AG09319 (cell line): ENCODE measurements at regions not wholly inside any gene's neighbourhood (a gene's known extent, or its start where the extent isn't known, plus 50 kb on each side); places are given as distances from the start of the nearest gene placed in this dataset.

Experiments
- DNase-seq: peaks from one replicate; pipeline ENCODE4 v3.0.0-alpha.2; 2010; ENCODE audit warnings: low read depth; ENCODE audit errors: extremely low read depth
- TF ChIP-seq, protein P1 (sequence below): IDR thresholded peaks from 2 replicates; pipeline ENCODE4 v1.5.1; 2011; ENCODE audit warnings: low read depth, mild to moderate bottlenecking, inconsistent platforms, low read length, moderate library complexity

DNA sequence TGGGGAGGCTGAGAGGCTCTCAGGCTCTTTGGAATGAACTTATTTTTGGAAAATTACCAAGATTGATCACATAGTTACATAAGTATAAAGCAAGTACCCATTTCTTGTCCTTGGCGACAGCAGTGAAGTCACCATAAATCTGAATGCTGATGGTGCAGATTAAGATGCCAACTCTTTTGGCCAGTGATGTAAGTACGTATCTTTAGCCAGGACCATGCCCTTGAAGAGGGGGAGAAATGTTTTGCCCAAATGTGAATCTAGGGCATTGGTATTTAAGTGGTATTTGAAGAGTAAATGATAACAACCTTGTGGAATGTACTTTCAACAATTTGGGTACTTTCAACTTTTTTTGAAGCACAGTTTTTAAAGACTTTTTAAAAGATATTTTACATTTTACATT is 68.2 kb upstream of the RAD23B start:
- TF ChIP-seq, protein P1, sequence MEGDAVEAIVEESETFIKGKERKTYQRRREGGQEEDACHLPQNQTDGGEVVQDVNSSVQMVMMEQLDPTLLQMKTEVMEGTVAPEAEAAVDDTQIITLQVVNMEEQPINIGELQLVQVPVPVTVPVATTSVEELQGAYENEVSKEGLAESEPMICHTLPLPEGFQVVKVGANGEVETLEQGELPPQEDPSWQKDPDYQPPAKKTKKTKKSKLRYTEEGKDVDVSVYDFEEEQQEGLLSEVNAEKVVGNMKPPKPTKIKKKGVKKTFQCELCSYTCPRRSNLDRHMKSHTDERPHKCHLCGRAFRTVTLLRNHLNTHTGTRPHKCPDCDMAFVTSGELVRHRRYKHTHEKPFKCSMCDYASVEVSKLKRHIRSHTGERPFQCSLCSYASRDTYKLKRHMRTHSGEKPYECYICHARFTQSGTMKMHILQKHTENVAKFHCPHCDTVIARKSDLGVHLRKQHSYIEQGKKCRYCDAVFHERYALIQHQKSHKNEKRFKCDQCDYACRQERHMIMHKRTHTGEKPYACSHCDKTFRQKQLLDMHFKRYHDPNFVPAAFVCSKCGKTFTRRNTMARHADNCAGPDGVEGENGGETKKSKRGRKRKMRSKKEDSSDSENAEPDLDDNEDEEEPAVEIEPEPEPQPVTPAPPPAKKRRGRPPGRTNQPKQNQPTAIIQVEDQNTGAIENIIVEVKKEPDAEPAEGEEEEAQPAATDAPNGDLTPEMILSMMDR: no peak
- DNase-seq: no peak

DNA sequence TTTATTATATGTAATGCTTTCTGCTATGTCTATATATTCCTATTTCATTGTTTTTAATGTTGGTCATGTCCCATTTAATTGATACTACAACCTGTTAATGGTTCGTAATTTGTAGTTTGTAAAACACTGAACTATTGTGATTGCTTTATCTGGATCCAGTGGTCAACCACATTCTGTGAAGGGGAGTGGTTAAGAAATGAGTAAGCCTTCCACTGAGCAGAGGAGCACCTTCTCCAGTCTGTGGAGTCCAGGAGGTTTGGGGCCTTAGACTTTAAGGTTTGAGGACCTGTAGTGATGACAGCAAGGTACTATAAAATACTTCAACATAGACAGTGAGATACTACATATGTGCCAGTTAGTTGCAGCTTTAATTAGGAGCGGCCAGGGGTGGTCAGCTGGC is 67.7 kb upstream of the RAD23B start:
- TF ChIP-seq, protein P1: no peak
- DNase-seq: no peak

DNA sequence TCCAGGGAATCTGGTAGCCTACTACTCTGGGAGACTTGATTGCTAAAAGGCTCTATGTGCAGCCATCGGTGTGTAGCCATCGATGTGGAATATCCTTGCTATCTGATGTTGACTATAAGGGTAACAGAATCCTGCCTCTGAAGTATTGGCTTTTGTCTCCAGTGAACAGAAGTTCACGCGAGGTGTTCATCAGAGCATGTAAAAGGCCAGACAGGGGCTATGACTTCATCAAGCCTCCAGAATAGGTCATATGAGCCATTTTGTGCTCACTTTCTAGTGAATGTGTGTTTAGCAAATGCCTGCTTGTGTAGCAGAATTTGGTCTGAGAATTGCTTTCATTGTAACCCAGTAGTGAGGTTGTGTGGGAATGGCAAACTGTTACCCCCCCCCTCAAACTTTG is 66.8 kb upstream of the RAD23B start:
- DNase-seq: no peak
- TF ChIP-seq, protein P1: no peak

DNA sequence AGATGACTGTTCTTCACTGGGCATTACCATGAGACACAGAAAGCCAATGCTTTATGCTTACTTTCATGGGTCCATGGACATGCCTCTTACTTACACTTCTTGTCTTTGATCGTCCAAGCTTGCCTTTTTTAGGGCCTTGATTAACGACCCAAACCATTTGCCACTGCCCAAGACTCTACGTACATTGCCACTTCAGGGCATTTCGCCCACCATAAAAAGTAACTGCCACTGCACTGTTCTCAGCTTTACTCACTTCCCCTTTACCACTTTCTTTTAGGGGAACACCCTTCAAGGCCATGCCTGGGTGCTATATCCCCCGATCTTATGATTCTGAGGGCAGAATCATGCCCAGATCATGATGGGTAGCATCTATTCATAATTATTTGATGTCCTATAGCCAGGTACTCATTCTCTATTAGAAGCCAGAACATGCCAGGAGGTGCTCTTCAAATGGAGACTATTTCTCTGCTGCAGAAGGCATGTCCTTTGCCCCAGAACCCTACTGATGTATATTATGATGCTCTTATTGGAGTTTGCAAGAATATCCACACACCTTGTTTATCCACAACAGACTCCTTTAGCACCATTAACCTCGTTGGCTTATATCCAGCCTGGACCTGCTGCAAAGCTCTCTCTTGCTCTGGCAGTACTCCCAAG is 64.1 kb upstream of the RAD23B start:
- TF ChIP-seq, protein P1: no peak
- no peak for DNase-seq

DNA sequence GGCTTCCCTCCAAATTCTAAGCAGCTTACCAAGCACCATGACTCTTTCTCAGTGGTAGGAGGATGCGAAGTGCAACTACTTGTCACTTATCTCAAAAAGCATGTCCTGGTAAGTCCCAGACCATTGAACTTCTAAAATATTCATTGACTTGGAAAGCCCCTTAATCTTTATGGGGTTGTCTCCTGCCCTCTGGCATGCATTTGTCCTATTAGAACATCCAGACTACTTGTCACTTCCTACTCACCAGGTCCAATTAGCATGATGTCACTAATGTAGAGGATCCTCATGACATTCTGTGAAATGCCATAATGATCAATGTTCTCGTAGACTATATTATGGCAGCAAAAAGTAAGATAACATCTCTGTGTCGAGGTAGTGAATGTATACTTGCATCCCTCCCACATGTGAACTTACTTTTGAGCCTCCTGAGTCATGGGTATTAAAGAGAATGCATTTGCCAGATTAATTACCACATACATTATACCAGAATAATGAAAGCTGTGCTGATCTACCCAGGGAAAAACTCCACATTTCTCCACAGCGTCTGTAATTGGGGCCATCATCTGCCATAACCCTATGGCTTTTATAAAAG is 63.5 kb upstream of the RAD23B start:
- TF ChIP-seq, protein P1: no peak
- no peak for DNase-seq

DNA sequence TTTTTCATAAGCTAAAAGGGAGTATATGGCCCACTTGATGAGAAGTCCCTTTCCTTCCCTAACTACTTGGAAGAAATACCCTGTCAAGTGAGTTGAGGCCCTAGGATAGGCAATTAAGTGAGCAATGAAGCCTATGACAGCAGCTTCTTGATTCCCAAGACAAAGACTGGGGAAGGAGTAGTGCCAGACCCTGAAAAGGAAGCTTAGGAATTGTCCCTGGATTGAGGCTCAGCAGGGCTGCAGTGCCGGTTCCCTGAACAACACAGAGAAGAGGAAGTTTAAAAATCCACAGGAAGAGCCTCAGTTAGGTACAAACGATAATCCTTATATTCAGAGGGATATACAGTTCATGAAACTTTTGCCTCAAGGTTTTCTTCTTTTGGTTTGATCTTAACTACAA is 61.8 kb upstream of the RAD23B start:
- TF ChIP-seq, protein P1: no peak
- no peak for DNase-seq

DNA sequence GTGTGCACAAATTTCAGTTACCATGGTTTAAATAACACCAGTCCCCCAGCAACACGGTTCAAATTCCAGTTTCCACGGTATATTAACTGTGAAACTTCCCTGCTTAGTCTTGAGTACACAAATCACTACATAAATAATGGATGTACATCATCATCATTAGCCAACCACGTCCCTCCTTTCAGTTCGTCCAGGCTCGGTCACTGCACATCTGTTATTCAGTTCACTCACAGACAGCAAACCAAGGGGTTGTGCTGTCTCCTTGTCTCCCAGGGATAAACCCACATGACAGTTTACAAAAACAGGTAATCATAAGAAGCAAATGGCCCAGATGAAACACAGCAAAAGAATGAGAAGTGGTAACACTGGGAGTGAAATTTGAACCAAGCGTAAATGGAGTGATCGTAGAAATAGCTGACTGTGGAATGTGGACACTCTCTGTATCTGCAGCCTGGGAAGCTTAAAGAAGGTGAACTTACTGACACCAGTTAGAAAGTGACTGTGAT is 61.0 kb upstream of the RAD23B start:
- TF ChIP-seq, protein P1: no peak
- DNase-seq: no peak
